ENCODE measurements at regions not wholly inside any gene's neighbourhood (a gene's known extent, or its start where the extent isn't known, plus 50 kb on each side); places are given as distances from the start of the nearest gene placed in this dataset.
"Not testable (repeated sequence)": the region's sequence is repeated elsewhere in the genome, so short reads cannot be mapped to it uniquely, and the experiment has no call there.

DNA sequence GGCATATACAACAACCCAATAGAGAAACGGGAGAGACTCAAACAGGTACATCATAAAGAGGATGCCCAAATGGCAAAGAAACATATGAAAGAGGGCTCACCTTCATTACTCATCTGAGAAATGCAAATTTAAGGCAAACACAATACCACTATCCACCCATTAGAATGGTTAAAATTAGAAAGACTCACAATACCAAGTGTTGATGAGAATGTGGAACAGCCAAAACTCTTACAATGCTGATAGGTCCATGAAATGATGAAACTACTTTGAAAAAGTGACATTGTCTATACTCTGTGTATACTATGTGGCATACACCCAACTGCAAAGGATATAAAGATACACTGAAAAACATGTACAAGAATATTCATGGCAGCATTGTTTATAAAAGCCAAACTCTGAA lies 96.2 kb upstream of the TSHZ3 start:
- intact Hi-C loops (cut with micrococcal nuclease), result no loop called here

DNA sequence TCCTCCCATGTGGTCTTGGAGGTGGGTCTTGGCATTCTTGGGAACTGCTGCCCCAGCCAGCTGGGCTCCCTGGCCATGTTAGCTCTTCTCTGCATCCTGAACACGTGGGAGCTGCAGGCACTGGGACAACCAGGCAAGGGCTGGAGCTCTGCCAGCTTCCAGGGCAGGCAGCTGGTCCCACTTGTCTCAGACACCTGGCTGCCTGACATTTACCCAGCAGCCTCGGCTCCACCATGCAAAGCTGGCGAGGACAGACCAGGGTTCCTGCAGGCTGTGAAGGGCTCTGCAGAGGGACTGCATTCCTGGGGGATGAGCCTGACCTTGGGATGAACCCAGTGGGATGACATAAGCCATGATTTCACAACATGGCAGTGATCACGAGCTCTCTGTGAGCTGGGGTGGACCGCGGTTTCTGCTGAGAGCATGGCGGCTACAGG lies 99.0 kb upstream of the TSHZ3 start:
- intact Hi-C loops (cut with micrococcal nuclease), result no loop called here

- intact Hi-C loops (cut with micrococcal nuclease), result no loop called here
These were observed 100.1 kb upstream of the TSHZ3 start for GRCh38 chr19:31449379-31449778.

DNA sequence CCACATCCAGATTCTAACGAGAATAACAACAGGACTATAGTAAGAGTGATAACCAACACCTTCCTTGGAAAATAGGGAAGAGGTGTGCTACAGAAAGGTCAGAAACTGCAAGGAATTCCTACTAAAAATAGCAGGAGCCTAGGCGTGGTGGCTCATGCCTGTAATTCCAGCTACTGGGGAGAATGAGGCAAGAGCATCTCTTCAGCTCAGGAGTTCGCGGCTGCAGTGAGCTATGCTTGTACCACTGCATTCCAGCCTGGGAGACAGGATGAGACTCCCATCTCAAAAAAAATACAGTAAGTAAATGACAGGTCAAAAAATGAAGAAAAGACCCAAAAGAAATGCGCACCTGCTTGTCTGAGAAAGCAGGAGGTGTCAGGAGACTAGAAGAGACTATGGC lies 101.5 kb upstream of the TSHZ3 start:
- intact Hi-C loops (cut with micrococcal nuclease), result no loop called here

DNA sequence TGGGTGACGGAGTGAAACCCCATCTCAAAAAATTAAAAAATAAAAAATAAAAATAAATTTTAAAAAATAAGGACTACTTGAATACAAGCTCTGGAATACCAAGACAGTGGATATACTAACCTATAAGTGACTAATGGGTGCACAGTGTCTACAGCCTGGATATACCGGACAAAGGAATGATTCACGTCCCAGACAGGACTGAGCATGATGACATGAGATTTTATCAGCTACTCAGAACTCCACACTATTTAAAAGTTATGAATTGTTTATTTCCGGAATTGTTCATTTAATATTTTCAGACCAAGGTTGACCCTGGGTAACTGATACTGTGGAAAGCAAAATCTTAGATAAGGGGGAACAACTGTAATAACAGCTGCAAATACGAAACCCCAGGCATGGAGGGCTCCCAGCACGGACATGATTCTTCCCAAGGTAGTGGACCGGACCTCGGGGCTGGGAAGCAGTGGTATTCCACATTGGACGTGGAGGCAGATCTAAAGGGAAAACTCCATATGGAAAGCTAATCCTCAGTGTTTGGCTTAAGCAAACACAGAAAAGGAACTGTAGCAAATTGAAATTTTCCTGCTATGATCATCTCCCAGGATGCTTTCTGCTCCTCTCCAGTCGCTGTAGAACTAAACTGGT lies 102.6 kb upstream of the TSHZ3 start:
- intact Hi-C loops (cut with micrococcal nuclease), result no loop called here

GRCh38 chr19:31459430-31459829 lies 110.2 kb upstream of the TSHZ3 start:
- intact Hi-C loops (cut with micrococcal nuclease), result no loop called here

DNA sequence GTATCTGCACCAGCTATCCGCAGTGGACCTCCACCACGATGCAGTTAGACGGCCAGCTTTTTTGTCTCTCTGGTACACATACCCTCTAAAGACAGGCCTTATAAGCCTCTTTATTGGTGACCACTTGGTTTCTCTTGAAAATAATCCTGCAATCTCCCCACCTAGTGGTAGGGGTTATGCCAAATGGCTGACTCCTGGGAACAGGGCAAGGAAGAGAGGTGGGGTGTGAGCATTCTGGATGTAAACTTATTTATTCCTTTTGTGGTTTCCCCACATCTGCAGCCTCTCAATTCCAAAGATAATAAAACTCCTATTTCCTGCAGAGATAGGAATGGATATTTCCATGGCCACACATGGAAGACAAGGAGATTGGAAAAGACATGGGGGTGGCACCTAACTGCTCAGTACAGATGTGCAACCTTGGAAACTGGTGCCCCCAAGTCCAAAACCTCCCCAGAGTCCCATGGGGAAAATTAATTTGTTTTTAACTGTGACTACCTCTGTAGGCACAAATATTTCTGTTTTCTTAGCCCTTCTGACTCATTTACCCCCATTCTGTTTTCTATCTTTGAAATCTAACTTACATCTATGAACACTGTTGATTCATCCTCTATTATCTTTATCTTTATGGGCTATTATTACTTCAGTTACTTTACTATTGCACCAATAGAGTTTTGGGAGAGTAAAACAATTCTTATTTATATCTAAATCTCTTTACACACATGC lies 112.7 kb upstream of the TSHZ3 start:
- intact Hi-C loops (cut with micrococcal nuclease), result no loop called here

GRCh38 chr19:31470229-31470939 lies 121.1 kb upstream of the TSHZ3 start:
- intact Hi-C loops (cut with micrococcal nuclease), result no loop called here

- intact Hi-C loops (cut with micrococcal nuclease), result no loop called here
These were observed 121.7 kb upstream of the TSHZ3 start for GRCh38 chr19:31470952-31471351.

GRCh38 chr19:31478241-31478640 lies 129.0 kb upstream of the TSHZ3 start:
- intact Hi-C loops (cut with micrococcal nuclease), result no loop called here

DNA sequence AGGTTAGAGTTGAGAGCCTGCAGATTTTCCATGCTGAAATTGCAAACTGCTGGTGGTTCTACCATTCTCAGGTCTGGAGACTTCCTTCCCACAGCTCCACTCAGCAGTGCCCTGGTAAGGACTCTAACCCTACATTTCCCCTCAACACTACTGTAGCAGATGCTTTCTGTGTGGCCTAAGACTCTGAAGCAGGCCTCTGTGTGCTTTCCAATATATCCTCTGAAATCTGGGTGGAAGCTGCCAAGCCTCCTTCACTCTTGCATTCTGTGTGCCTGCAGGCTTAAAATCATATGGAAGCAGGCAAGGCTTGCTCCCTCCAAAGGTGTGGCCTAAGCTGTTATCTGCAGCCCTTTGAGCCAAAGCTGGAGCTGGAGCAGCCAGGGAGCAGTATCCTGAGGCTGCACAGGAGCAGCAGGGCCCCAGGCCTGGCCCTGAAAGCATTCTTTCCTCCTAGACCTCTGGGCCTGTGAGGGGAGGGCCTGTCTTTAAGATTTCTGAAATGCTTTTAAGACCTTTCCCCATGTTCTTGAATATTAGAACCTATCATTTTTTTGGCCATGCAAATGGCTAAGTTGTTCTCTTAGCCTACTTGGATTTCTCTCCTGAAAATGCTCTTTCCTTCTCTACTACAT lies 134.1 kb upstream of the TSHZ3 start:
- intact Hi-C loops (cut with micrococcal nuclease), result no loop called here

DNA sequence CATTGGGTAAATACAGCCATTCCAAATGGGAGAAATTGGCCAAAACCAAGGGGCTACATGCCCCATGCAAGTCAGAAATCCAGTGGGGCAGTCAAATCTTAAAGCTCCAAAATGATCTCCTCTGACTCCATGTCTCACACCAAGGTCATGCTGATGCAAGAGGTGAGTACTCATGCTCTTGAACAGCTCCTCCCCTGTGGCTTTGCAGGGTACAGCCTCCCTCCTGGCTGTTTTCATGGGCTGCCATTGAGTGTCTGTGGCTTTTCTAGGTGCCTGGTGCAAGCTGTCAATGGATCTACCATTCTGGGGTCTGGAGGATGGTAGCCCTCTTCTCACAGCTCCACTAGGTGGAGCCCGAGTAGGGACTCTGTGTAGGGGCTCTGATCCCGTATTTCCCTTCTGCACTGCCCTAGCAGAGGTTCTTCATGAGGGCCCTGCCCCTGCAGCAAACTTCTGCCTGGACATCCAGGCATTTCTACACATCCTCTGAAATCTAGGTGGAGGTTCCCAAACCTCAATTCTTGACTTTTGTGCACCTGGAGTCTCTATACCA lies 135.7 kb upstream of the TSHZ3 start:
- intact Hi-C loops (cut with micrococcal nuclease), result not testable (repeated sequence)

GRCh38 chr19:31485472-31485871 lies 136.2 kb upstream of the TSHZ3 start:
- intact Hi-C loops (cut with micrococcal nuclease), result no loop called here

- intact Hi-C loops (cut with micrococcal nuclease), result no loop called here
These were observed 142.0 kb upstream of the TSHZ3 start for GRCh38 chr19:31491242-31491641.

DNA sequence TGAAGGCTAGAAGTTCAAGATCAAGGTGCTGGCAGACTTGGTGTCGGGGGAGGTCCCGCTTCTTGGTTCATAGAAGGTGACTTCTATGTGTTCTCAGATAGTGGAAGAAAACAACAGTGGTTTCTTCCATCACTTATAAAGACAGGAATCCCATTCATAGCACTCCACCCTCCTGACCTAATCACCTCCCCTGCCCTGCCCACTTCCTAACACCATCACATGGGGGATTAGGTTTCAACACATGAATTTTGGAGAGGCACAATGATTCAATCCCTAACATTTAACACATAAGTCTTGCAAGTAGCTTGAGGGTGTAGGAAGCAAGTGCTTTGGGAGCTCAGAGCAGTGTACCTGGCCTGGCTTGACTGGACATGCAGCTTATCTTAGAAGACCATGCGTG lies 142.8 kb upstream of the TSHZ3 start:
- intact Hi-C loops (cut with micrococcal nuclease), result no loop called here

GRCh38 chr19:31496076-31496475 lies 146.8 kb upstream of the TSHZ3 start:
- intact Hi-C loops (cut with micrococcal nuclease), result no loop called here

DNA sequence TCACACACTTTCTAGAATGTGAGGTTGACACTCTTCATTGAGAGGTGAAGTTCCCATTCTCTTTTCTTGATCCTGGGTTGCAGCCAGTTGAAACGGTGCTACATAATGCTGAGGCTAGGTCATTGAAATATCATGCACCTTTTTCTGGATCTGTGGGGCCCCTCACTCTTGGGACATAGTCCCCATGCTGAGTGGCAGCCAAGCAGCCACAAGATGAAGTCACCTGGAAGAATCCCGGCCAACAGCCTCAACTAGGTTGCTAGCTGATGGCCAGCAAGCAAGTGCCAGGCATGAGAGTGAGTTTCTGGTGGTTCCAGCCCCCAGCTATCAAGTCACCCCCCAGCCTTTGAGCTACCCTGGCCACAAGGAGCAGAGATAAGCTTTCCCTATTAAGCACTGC lies 148.5 kb upstream of the TSHZ3 start:
- intact Hi-C loops (cut with micrococcal nuclease), result no loop called here

- intact Hi-C loops (cut with micrococcal nuclease), result no loop called here
These were observed 149.5 kb upstream of the TSHZ3 start for GRCh38 chr19:31498781-31499180.

GRCh38 chr19:31499281-31500196 lies 150.3 kb upstream of the TSHZ3 start:
- intact Hi-C loops (cut with micrococcal nuclease), result no loop called here

DNA sequence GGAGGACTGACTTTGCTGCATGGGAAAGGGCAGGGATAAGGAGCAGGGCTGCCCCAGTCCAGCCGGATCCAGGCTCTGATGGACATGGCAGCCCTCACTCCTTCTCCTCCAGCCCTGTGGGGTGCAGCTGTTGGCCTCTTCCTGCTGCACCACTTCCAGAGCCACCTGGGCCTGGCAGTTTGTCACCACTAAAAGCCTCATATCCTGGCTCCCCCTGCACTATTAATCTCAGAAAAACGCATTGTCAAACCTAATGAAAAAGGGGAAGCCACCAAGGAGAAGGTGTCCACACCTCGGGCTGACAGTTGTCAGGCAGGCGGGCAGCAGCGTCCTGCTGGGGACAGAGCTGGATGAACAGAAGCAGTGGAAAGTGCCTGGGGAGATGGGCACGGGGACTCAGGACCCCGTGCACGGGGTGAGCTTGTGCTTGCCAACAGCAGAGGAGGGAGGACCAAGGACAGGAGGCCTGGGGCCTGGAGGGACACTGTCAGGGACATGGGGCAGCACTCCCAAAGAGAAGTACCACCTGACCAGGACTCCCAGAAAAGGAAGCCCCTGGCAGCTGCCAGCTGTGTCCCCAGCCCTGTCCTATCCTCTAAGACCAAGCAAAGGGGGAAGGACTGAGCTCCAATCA lies 151.1 kb upstream of the TSHZ3 start:
- intact Hi-C loops (cut with micrococcal nuclease), result no loop called here

All from T-helper 2 cell treated with Interferon-gamma antibody and Interleukin-4, amounts not matched to agents 100 ng/mL and 5 ng/mL, for 36 hours (primary cell).